ENCODE measurements at regions not wholly inside any gene's neighbourhood (a gene's known extent, or its start where the extent isn't known, plus 50 kb on each side); places are given as distances from the start of the nearest gene placed in this dataset.

- H3K4me1 ChIP-seq: no peaks in the 10 kb centered on the region
- no peaks in the 10 kb centered on the region for H3K27me3 ChIP-seq
- H3K27ac ChIP-seq: no peak overlapping the region
- H3K4me3 ChIP-seq: no peak overlapping the region
- intact Hi-C loops (cut with DNase I; ENCODE audit: low total_unique reads): no loop called here
- no peak for DNase-seq
- H3K9me3 ChIP-seq: no peaks in the 10 kb centered on the region
- TF ChIP-seq CTCF (IDR thresholded peaks at IDR 0.05) (no peak), POLR2A (IDR thresholded peaks at IDR 0.05) (no peak)
- no peaks in the 10 kb centered on the region for H3K36me3 ChIP-seq
These were observed 643.7 kb downstream of the INHBA start for GRCh38 chr7:41058986-41059741.

GRCh38 chr7:41054960-41055661, 647.8 kb downstream of the INHBA start:
- Histone ChIP-seq H3K4me3 (no peak overlapping the region), H3K27ac (no peak overlapping the region), H3K4me1 (no peaks in the 10 kb centered on the region), H3K36me3 (no peaks in the 10 kb centered on the region), H3K9me3 (no peaks in the 10 kb centered on the region), H3K27me3 (no peaks in the 10 kb centered on the region)
- no peak for TF ChIP-seq POLR2A (IDR thresholded peaks at IDR 0.05)
- DNase-seq: no peak
- intact Hi-C loops (cut with DNase I; ENCODE audit: low total_unique reads): no loop called here

DNA sequence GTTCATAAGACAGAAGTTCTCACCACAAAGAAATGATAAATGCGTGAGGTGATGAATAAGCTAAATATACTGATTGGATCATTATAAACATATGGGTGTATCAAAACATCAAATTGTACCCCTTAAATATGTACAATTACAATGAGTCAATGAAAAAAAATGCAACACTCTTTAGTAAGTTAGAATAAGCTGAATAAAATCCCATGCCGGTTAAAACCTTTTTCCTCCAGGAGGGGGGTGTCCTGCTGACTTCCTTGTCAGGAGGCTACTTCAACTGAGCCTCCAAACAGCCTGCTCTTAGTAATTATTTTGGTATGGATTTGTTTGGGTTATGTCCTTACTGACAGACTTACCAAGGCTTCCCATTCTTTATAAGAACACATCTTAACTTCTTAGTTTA, 649.1 kb downstream of the INHBA start:
- intact Hi-C loops (cut with DNase I; ENCODE audit: low total_unique reads): no loop called here
- Histone ChIP-seq H3K27me3 (no peaks in the 10 kb centered on the region), H3K4me3 (no peak overlapping the region), H3K36me3 (no peaks in the 10 kb centered on the region), H3K9me3 (no peaks in the 10 kb centered on the region), H3K4me1 (no peaks in the 10 kb centered on the region), H3K27ac (no peak overlapping the region)
- TF ChIP-seq CTCF (IDR thresholded peaks at IDR 0.05) (no peak), POLR2A (IDR thresholded peaks at IDR 0.05) (no peak)
- DNase-seq: no peak

GRCh38 chr7:41052736-41053135, 650.2 kb downstream of the INHBA start:
- Histone ChIP-seq H3K27me3 (no peaks in the 10 kb centered on the region), H3K9me3 (no peaks in the 10 kb centered on the region), H3K4me1 (no peaks in the 10 kb centered on the region), H3K4me3 (no peak overlapping the region), H3K36me3 (no peaks in the 10 kb centered on the region), H3K27ac (no peak overlapping the region)
- intact Hi-C loops (cut with DNase I; ENCODE audit: low total_unique reads): no loop called here
- no peak for DNase-seq
- no peak for TF ChIP-seq POLR2A (IDR thresholded peaks at IDR 0.05)
- TF ChIP-seq CTCF (IDR thresholded peaks at IDR 0.05): no peak

GRCh38 chr7:41052201-41052600, 650.7 kb downstream of the INHBA start:
- H3K9me3 ChIP-seq: no peaks in the 10 kb centered on the region
- TF ChIP-seq CTCF (IDR thresholded peaks at IDR 0.05): no peak
- TF ChIP-seq POLR2A (IDR thresholded peaks at IDR 0.05): no peak
- DNase-seq: no peak
- H3K4me3 ChIP-seq: no peak overlapping the region
- no peak overlapping the region for H3K27ac ChIP-seq
- no peaks in the 10 kb centered on the region for H3K4me1 ChIP-seq
- intact Hi-C loops (cut with DNase I; ENCODE audit: low total_unique reads): no loop called here
- H3K27me3 ChIP-seq: no peaks in the 10 kb centered on the region
- no peaks in the 10 kb centered on the region for H3K36me3 ChIP-seq
